Left hindlimb (tissue), 1 donor: ENCODE measurements at regions not wholly inside any gene's neighbourhood (a gene's known extent, or its start where the extent isn't known, plus 50 kb on each side); places are given as distances from the start of the nearest gene placed in this dataset.

Source experiments
- DNase-seq: peaks from one replicate; pipeline ENCODE4 v3.0.0-alpha.2; 2018

DNA sequence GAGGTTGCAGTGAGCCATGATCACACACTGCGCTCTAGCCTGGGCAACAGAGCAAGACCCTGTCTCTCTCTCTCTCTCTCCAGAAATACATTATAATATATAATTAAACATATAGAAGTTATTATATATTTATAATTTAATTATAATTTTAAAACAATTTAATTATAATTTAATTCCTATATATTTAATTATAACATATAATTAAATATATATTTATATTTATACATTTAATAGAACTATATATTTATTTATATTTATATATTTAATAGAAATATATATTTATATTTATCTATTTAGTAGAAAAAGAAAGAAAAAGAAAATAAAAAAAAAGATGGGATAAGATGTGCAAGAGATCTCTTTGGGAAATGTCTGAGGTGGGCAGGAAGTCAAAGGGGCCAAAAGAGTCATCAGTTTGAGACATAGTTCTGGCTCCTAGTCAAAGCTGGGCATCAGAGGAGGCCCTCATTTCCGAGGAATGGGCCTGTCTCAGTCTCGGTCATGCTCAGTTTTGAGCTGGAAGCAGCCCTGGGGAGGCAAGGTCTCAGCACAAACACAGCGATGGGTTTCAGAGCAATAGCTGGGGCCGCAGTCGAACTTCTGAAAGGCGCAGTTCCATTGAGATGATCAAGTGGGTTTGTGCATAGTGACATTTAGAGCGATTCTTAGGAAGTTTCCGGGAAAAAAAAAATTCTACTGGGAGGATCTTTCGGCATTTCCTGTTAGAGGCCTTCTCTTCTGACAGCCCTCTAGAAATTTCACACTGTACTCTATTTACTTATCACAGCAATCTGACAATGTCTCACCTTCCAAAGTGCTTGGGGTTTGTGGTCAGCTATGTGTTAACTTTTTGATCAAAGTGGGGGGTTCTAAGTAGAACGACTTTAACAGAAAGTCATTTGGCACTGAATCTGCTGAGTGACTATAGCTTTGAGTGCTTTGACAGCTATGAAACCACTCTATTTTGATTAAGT, 58.7 kb upstream of the GZMB start:
- no peak for DNase-seq

DNA sequence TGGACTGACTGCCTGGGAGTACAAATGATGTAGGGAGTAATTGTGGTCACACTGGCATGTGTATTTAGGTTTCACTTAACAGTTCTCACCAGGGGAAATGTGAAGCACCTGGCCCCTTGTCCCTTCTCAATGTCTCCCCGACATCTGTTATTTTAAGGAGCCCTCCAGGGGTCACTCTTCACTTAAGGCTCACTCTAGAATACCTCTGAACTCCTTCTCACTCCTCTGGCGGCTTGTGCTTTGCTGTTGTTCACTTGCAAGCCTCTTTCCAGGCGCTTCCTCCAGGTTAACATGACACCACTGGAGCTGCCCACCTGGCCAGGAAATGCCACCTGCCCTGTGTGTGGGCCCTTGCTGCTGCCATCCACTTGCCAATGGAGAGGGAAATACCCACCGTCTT, 56.5 kb upstream of the GZMB start:
- no peak for DNase-seq

DNA sequence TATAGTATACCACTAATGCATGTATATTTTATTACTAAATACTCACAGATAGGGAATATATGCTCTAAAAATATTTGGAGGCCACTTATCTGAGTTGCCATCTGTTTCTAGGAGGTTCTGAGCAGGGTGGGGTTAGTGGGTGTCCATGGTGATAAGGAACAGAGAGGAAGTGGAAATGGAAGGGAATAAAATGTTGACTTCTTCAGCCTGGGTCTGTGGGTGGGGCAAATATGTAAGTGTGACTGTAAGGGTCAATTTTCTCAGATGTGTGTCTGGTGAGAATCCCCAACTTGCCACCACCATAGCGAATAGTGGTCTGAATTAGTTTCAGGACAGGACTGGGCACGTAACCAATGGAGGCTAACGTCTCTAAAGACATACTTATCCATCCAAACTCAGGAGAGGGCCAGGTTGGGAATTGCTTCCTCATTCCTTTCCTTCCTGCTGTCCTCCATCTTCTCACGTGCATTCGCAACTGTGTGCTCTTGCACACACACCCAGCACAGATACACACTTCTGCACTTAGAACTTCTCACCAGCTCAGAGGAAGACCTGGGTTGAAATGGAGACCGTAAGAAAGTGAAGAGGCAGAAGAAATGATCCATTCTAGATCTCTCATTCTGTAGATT, 54.2 kb upstream of the GZMB start:
- no peak for DNase-seq
